ENCODE measurements at regions not wholly inside any gene's neighbourhood (a gene's known extent, or its start where the extent isn't known, plus 50 kb on each side); places are given as distances from the start of the nearest gene placed in this dataset.

GRCh38 chr11:56932572-56933220, 56.0 kb upstream of the OR5AK2 start:
- Mint-ChIP-seq H3K4me3 (no peak overlapping the region), H3K4me1 (no peaks in the 10 kb centered on the region), H3K27ac (no peak overlapping the region), H3K27me3 (no peaks in the 10 kb centered on the region), H3K9me3 (peaks cover 3 to 6% (median 6%) of the 10 kb centered on the region in 3 donors), H3K36me3 (peaks cover 3% of the 10 kb centered on the region)

GRCh38 chr11:56923116-56923515, 65.6 kb upstream of the OR5AK2 start:
- H3K27me3 Mint-ChIP-seq = no peaks in the 10 kb centered on the region
- no peak overlapping the region for H3K27ac Mint-ChIP-seq

DNA sequence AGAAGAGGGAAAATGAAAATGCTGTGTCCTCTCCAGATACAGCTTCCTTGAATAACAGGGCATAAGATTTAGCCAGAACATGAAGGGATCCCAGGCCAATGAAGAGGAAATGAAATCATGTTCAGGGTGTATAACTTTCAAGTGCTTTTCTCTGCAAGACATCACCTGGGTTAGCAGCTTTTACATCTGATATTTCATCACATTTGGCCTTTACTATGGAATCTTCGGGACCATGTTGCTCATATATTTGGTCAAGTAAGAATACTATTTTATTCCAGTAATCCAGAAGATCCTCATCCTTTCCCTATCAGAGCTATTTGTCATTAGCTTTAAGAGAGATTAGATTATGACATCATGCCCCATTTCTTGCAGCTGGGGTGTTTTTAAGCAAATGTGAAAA, 66.3 kb upstream of the OR5AK2 start:
- Mint-ChIP-seq H3K36me3 (no peaks in the 10 kb centered on the region), H3K4me3 (no peak overlapping the region), H3K9me3 (peaks cover 2 to 10% (median 5%) of the 10 kb centered on the region in 3 donors), H3K4me1 (no peaks in the 10 kb centered on the region), H3K27me3 (no peaks in the 10 kb centered on the region), H3K27ac (no peak overlapping the region)

More at GRCh38 chr11:56923116-56923515, 65.6 kb upstream of the OR5AK2 start:
- Mint-ChIP-seq H3K4me3 (no peak overlapping the region), H3K9me3 (peaks cover 2 to 10% (median 5%) of the 10 kb centered on the region in 3 donors), H3K4me1 (no peaks in the 10 kb centered on the region), H3K36me3 (no peaks in the 10 kb centered on the region)

- no peaks in the 10 kb centered on the region for H3K27me3 Mint-ChIP-seq
- peak overlapping the region in 1 of 3 donors; percentile 85 for H3K27ac Mint-ChIP-seq
- H3K36me3 Mint-ChIP-seq = no peaks in the 10 kb centered on the region
- H3K9me3 Mint-ChIP-seq = peaks cover 1 to 5% (median 2%) of the 10 kb centered on the region in 3 donors
- H3K4me3 Mint-ChIP-seq = no peak overlapping the region
- no peaks in the 10 kb centered on the region for H3K4me1 Mint-ChIP-seq
Observed at GRCh38 chr11:56917708-56918400, 70.9 kb upstream of the OR5AK2 start.

GRCh38 chr11:56916587-56916986, 72.1 kb upstream of the OR5AK2 start:
- no peaks in the 10 kb centered on the region for H3K4me1 Mint-ChIP-seq
- peaks cover 1 to 5% (median 2%) of the 10 kb centered on the region in 3 donors for H3K9me3 Mint-ChIP-seq
- H3K4me3 Mint-ChIP-seq = no peak overlapping the region
- no peaks in the 10 kb centered on the region for H3K27me3 Mint-ChIP-seq
- no peak overlapping the region for H3K27ac Mint-ChIP-seq
- H3K36me3 Mint-ChIP-seq = no peaks in the 10 kb centered on the region

DNA sequence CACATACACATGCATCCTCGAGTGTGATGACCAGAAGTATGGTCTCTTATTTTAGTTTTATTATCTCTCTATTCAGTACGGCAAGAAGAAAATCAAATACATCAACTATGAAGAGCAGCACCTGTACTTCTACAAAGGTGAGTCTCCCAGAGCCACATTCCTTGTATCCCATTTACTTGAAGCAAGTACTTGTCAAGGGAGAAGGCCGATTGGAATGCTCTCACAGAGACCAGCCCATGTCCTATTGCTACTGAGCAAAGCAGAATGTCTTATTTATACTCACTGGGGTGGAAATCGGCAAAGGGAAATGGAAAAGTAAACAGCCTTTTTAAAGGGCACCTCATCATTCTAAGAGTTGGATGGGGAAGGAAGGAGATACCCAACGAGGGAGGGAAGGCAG, 72.6 kb upstream of the OR5AK2 start:
- Mint-ChIP-seq H3K4me1 (no peaks in the 10 kb centered on the region), H3K9me3 (peaks cover 3 to 9% (median 4%) of the 10 kb centered on the region in 3 donors), H3K36me3 (no peaks in the 10 kb centered on the region), H3K27ac (no peak overlapping the region), H3K4me3 (no peak overlapping the region), H3K27me3 (no peaks in the 10 kb centered on the region)

DNA sequence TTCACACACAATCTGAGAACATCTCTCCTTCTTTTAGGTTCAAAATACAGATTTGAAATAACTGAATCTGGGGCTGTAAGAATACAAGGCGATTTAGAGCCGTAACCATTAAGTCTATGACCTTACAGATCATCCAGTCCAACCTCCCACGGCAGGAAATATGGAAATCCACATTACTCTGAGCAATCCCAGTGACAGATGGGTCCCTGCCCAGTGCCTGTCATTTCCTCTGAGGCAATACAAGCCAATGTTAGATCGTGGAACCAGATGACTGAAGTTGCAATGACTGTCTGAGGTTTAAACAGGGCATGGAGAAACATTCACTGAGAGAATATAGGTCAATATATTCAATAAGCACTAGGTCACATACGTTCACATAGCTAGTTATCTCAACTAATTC, 77.4 kb upstream of the OR5AK2 start:
- H3K27ac Mint-ChIP-seq = no peak overlapping the region

DNA sequence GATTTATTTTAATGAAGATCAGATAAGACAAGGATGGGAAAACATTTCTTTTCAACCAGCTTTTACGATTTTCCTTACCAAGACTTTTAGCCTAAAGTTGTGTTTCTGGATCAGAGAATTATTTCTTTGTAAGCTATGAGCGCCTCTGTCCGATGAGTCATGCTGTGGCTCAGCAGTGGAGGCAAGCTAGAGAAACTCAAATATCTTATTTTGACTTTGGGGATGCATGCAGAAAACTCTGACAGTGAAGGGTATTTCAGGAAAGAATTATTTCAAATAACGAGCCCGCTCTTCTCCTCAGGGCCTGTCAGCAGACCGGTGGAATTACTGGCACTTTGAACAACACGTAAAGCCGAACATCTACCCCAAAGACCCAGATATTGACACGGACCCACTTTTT, 77.9 kb upstream of the OR5AK2 start:
- H3K36me3 Mint-ChIP-seq = no peaks in the 10 kb centered on the region
- no peak overlapping the region for H3K27ac Mint-ChIP-seq

More for the DNA sequence above, 77.4 kb upstream of the OR5AK2 start:
- Mint-ChIP-seq H3K9me3 (peaks cover 2 to 4% (median 3%) of the 10 kb centered on the region in 3 donors), H3K27me3 (no peaks in the 10 kb centered on the region), H3K4me3 (no peak overlapping the region), H3K4me1 (no peaks in the 10 kb centered on the region), H3K36me3 (no peaks in the 10 kb centered on the region)

GRCh38 chr11:56910046-56910773, 78.5 kb upstream of the OR5AK2 start:
- H3K9me3 Mint-ChIP-seq = peaks cover 2 to 4% (median 2%) of the 10 kb centered on the region in 3 donors

More for the DNA sequence above, 77.9 kb upstream of the OR5AK2 start:
- H3K4me1 Mint-ChIP-seq = no peaks in the 10 kb centered on the region
- no peak overlapping the region for H3K4me3 Mint-ChIP-seq
- peaks cover 2 to 4% (median 2%) of the 10 kb centered on the region in 3 donors for H3K9me3 Mint-ChIP-seq
- H3K27me3 Mint-ChIP-seq = no peaks in the 10 kb centered on the region

DNA sequence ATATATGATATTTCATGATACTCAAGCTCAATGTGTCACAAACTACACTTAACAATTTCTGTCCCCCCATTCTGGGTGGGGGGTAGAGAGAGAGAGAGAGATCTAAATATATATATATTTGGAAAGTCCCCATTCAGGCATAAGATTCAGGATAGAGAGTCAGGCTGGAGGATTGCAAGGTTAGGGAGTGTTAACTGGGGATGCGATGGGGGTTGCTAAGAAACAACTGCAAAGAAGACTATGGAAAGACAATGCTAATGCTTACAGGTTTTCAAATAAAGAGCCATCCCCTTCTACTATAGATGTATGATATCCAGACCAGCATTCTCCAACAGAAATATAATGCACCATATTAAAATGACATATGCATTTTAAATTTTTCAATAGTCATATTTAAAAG, 79.2 kb upstream of the OR5AK2 start:
- Mint-ChIP-seq H3K9me3 (peaks cover 2 to 4% (median 2%) of the 10 kb centered on the region in 3 donors), H3K4me3 (no peak overlapping the region), H3K4me1 (no peaks in the 10 kb centered on the region), H3K27me3 (no peaks in the 10 kb centered on the region), H3K36me3 (no peaks in the 10 kb centered on the region), H3K27ac (no peak overlapping the region)

More at GRCh38 chr11:56910046-56910773, 78.5 kb upstream of the OR5AK2 start:
- no peak overlapping the region for H3K4me3 Mint-ChIP-seq
- H3K4me1 Mint-ChIP-seq = no peaks in the 10 kb centered on the region
- no peaks in the 10 kb centered on the region for H3K27me3 Mint-ChIP-seq
- H3K36me3 Mint-ChIP-seq = no peaks in the 10 kb centered on the region
- no peak overlapping the region for H3K27ac Mint-ChIP-seq

DNA sequence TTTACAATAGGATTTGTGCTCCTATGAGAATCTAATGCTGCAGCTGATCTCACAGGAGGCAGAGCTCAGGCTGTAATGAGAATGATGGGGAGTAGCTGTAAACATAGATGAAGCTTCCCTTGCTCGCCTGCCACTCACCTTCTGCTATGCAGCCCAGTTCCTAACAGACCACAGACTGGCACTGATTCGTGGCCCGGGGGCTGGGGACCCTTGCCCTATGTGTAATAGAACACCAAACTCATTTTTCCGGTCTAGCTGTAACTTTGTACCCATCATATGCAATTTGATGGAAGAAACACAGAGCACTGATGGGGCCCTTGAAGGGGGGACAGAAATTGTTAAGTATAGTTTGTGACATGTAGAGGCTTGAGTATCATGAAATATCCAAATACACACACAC, 79.6 kb upstream of the OR5AK2 start:
- Mint-ChIP-seq H3K27ac (no peak overlapping the region), H3K9me3 (peaks cover 2 to 8% (median 2%) of the 10 kb centered on the region in 3 donors), H3K4me1 (no peaks in the 10 kb centered on the region), H3K27me3 (no peaks in the 10 kb centered on the region), H3K36me3 (no peaks in the 10 kb centered on the region), H3K4me3 (no peak overlapping the region)

- no peaks in the 10 kb centered on the region for H3K27me3 Mint-ChIP-seq
- H3K4me3 Mint-ChIP-seq = no peak overlapping the region
- H3K36me3 Mint-ChIP-seq = no peaks in the 10 kb centered on the region
- no peaks in the 10 kb centered on the region for H3K4me1 Mint-ChIP-seq
- H3K27ac Mint-ChIP-seq = no peak overlapping the region
- H3K9me3 Mint-ChIP-seq = peaks cover 2 to 10% (median 2%) of the 10 kb centered on the region in 3 donors
Observed at GRCh38 chr11:56906683-56907148, 82.0 kb upstream of the OR5AK2 start.

- H3K27ac Mint-ChIP-seq = no peak overlapping the region
- no peaks in the 10 kb centered on the region for H3K4me1 Mint-ChIP-seq
- H3K27me3 Mint-ChIP-seq = no peaks in the 10 kb centered on the region
- no peak overlapping the region for H3K4me3 Mint-ChIP-seq
- H3K9me3 Mint-ChIP-seq = peaks cover 0 to 6% (median 0%) of the 10 kb centered on the region in 3 donors
- H3K36me3 Mint-ChIP-seq = no peaks in the 10 kb centered on the region
Observed at GRCh38 chr11:56905936-56906335, 82.8 kb upstream of the OR5AK2 start.

DNA sequence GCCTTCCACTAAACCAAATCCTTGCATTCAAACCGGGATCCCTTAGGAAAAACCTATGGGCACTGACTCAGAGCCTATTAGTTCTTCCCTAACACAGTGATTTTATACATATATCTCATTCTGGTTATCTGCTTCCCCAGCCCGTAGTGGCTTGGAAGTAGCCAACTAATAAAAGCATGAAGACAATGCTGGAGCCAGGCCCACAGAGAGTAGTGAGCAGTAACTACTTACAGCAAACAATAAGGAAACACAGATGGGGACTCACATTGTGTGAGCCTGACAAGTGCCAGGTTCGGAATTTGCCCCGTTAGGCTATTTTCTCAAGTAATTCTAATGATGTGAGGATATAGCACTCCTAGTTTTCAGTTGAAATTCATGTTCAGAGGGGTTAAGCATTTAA, 83.3 kb upstream of the OR5AK2 start:
- Mint-ChIP-seq H3K27ac (no peak overlapping the region), H3K4me1 (no peaks in the 10 kb centered on the region), H3K36me3 (no peaks in the 10 kb centered on the region), H3K9me3 (peaks cover 0 to 6% (median 0%) of the 10 kb centered on the region in 3 donors), H3K27me3 (no peaks in the 10 kb centered on the region), H3K4me3 (no peak overlapping the region)

- H3K9me3 Mint-ChIP-seq = peaks cover 0 to under 1% (median 0%) of the 10 kb centered on the region in 3 donors
- no peaks in the 10 kb centered on the region for H3K4me1 Mint-ChIP-seq
- H3K36me3 Mint-ChIP-seq = no peaks in the 10 kb centered on the region
- H3K4me3 Mint-ChIP-seq = no peak overlapping the region
- no peak overlapping the region for H3K27ac Mint-ChIP-seq
- H3K27me3 Mint-ChIP-seq = no peaks in the 10 kb centered on the region
Observed at GRCh38 chr11:56898856-56899255, 89.9 kb upstream of the OR5AK2 start.
